HepG2 (cell line): ENCODE measurements at regions not wholly inside any gene's neighbourhood (a gene's known extent, or its start where the extent isn't known, plus 50 kb on each side); places are given as distances from the start of the nearest gene placed in this dataset.

Experiments
- ATAC-seq: fragments of 200-7000 bp; cut with Tn5 transposase; 3 replicates; pipeline ENCODE4 v1.9.1; 2020; ENCODE audit warnings: mild to moderate bottlenecking, moderate library complexity
- BruUV-seq: library from RNA; stranded (reverse); fragments of 400-500 nt; replicated peaks from 2 replicates; lab custom pipeline; 2021; lab: Mats Ljungman, UMichigan
- CTCF ChIA-PET: fragments of 300-600 bp; formaldehyde crosslinking; extraction: SDS; loops from one replicate; lab custom pipeline; 2021; ENCODE audit warnings: low total read pairs, inconsistent platforms, low intra/inter-chr PET ratio; lab: Yijun Ruan, JAX
- POLR2A ChIA-PET: fragments of 350-600 bp; sonication (Branson Sonifier 250); formaldehyde crosslinking; loops from one replicate; lab custom pipeline; 2020; ENCODE audit warnings: antibody characterized with exemption, inconsistent platforms; lab: Yijun Ruan, JAX
- DNase-seq: peaks from one replicate; pipeline ENCODE4 v3.0.0-alpha.2; 2015; ENCODE audit warnings: low spot score
- FAIRE-seq: peaks from 3 replicates; lab custom pipeline; 2011; peaks lifted over from hg19 to GRCh38; lab: Jason Lieb, UNC
- H2AFZ ChIP-seq: one replicate; pipeline ENCODE4 v1.6.1; 2011; ENCODE audit warnings: low read length, inconsistent platforms
- H3K27ac ChIP-seq: fragments of 300-600 bp; 3 replicates; pipeline ENCODE4 v1.8.0; 2011; ENCODE audit warnings: mixed run types, mild to moderate bottlenecking, mixed read lengths, low read length, inconsistent platforms; ENCODE audit not compliant: insufficient read depth; ENCODE audit errors: extremely low read length
- H3K27me3 ChIP-seq, 2 experiments: fragments of 200-600 bp in 1 of 2; 2 replicates in 1 of 2; 3 replicates in 1 of 2; pipeline versions ENCODE4 v1.6.0 to v1.8.0; 2011; ENCODE audit warnings: low read length in 2 of 2, mild to moderate bottlenecking in 2 of 2, moderate library complexity in 2 of 2, inconsistent platforms in 1 of 2; ENCODE audit not compliant: insufficient read depth in 2 of 2, control insufficient read depth in 1 of 2
- H3K36me3 ChIP-seq, 2 experiments: fragments of 200-600 bp in 1 of 2; replicated peaks in 1 of 2; 2 replicates in 1 of 2; 3 replicates in 1 of 2; pipeline versions ENCODE4 v1.5.1 to v1.8.0; 2011; ENCODE audit warnings: low read length in 2 of 2, inconsistent platforms in 1 of 2; ENCODE audit not compliant: insufficient read depth in 2 of 2, control insufficient read depth in 1 of 2
- H3K4me1 ChIP-seq: 2 replicates; pipeline ENCODE4 v1.5.1; 2012; ENCODE audit warnings: low read length, inconsistent platforms; ENCODE audit not compliant: insufficient read depth
- H3K4me2 ChIP-seq: 2 replicates; pipeline ENCODE4 v1.6.0; 2011; ENCODE audit warnings: low read depth, low read length, inconsistent platforms
- H3K4me3 ChIP-seq, 3 experiments: fragments of 200-600 bp in 1 of 3; sonication (generic), shearing (Covaris generic) in 1 of 3; replicated peaks in 1 of 3; 2 replicates each; pipeline ENCODE4 v1.5.1; 2011 to 2016; ENCODE audit warnings: low read length in 3 of 3, inconsistent platforms in 2 of 3, low read depth in 2 of 3, mild to moderate bottlenecking in 2 of 3, control low read depth in 1 of 3, mixed read lengths in 1 of 3; ENCODE audit not compliant: insufficient read depth in 1 of 3
- H3K79me2 ChIP-seq: one replicate; pipeline ENCODE4 v1.6.1; 2011; ENCODE audit warnings: low read length, inconsistent platforms; ENCODE audit not compliant: insufficient read depth
- H3K9ac ChIP-seq: 2 replicates; pipeline ENCODE4 v1.6.0; 2011; ENCODE audit warnings: mild to moderate bottlenecking, low read depth, low read length, inconsistent platforms; ENCODE audit not compliant: insufficient read depth
- H3K9me3 ChIP-seq: 2 replicates; pipeline ENCODE4 v1.5.1; 2012; ENCODE audit warnings: mild to moderate bottlenecking, low read length
- H4K20me1 ChIP-seq: 2 replicates; pipeline ENCODE4 v1.6.0; 2011; ENCODE audit warnings: inconsistent platforms, mild to moderate bottlenecking, low read length, moderate library complexity; ENCODE audit not compliant: insufficient read depth
- ARNT2 ChIP-seq: sonication (generic); formaldehyde crosslinking; IDR thresholded peaks from 2 replicates; pipeline ENCODE4 v1.8.0; 2022; ENCODE audit warnings: mild to moderate bottlenecking, low read depth, missing genetic modification reagents, moderate library complexity
- ASH2L ChIP-seq: fragments of 300-600, 200-600 bp; sonication (generic); IDR thresholded peaks from 2 replicates; pipeline ENCODE4 v1.7.0; 2017; ENCODE audit warnings: low read depth, mild to moderate bottlenecking, moderate library complexity, mixed read lengths, low read length; ENCODE audit not compliant: insufficient read length
- FOXP1 ChIP-seq, 2 experiments: fragments of 450-650 bp in 1 of 2; IDR thresholded peaks; 2 replicates each; pipeline ENCODE4 v1.6.1; 2017 to 2018; ENCODE audit warnings: antibody characterized with exemption in 1 of 2
- PAX8 ChIP-seq: sonication (generic); formaldehyde crosslinking; IDR thresholded peaks from 2 replicates; pipeline ENCODE4 v1.8.0; 2022; ENCODE audit warnings: mild to moderate bottlenecking, missing genetic modification reagents, borderline replicate concordance
- ZFY ChIP-seq: sonication (generic); formaldehyde crosslinking; IDR thresholded peaks from 2 replicates; pipeline ENCODE4 v1.4.0; 2020; ENCODE audit warnings: missing genetic modification reagents
- WGBS: methylation state at CpG from one replicate; pipeline ENCODE4 v1.1.6; 2017; ENCODE audit warnings: low lambda C conversion rate; 5-methylcytosine and 5-hydroxymethylcytosine counted together
- in situ Hi-C: cut with HindIII; loops from 2 replicates; pipeline ENCODE4 v1.10.0; 2017; ENCODE audit warnings: low pct_unique_long_range_greater_than_20kb; ENCODE audit not compliant: extremely low pct_ligation_motif_present
- intact Hi-C: fragments of 100-400 bp; cut with micrococcal nuclease; formaldehyde crosslinking; loops from one replicate; pipeline ENCODE4 v1.10.0; 2022; ENCODE audit not compliant: unreplicated experiment
- TF ChIP-seq, protein P1 (sequence below): sonication (generic); formaldehyde crosslinking; IDR thresholded peaks from 2 replicates; pipeline ENCODE4 v1.4.0; 2020; ENCODE audit warnings: mild to moderate bottlenecking, missing genetic modification reagents
- TF ChIP-seq, protein P2 (sequence below): sonication (generic); formaldehyde crosslinking; IDR thresholded peaks from 2 replicates; pipeline ENCODE4 v1.4.0; 2020; ENCODE audit warnings: mild to moderate bottlenecking, missing genetic modification reagents
- TF ChIP-seq, protein P3 (sequence below): sonication (generic); formaldehyde crosslinking; IDR thresholded peaks from 2 replicates; pipeline ENCODE4 v1.8.0; 2022; ENCODE audit warnings: missing genetic modification reagents, mild to moderate bottlenecking, inconsistent platforms, borderline replicate concordance

DNA sequence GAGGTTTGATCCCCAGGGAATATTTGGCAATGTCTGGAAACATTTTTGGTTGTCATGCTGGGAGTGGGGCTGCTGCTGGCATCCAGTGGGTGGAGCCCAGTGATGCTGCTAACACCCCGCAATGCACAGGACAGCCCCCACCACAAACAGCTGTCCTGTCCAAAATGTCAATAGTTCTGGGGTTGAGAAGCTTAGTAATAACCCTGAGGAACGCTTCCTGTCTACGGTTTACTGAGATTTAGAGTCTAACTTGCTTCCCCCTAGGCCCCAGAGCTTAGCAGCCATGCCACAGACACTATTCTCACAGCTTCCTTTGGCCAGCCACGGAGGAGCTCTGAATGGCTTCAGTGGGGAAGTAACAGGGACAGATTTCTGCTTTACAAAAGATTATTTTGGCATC lies 66.5 kb downstream of the MSX2 start:
- Histone ChIP-seq H4K20me1 (no peaks in the 10 kb centered on the region), H3K9ac (no peak overlapping the region), H3K4me1 (no peaks in the 10 kb centered on the region), H2AFZ (no peak overlapping the region), H3K27me3 (peaks cover 1 to 18% of the 10 kb centered on the region in 2 experiments; a peak in 3 of 5 replicates), H3K36me3 (no peaks in the 10 kb centered on the region)
- CTCF ChIA-PET, result interaction anchor here (1.4 kb wide), 1 partner anchor 372 kb away, joined by 4 read pairs; no protein-coding TSS in a partner anchor
- FAIRE-seq (no peak), ATAC-seq (no peak), DNase-seq (no peak)
- WGBS, result 11% methylated on average over 4 of the region's 4 CpGs
- intact Hi-C loops, result no loop called here
- BruUV-seq, result no TSS peak
- no peak for TF ChIP-seq PAX8 (CRISPR knock-in tag)
- no peak for TF ChIP-seq ARNT2 (CRISPR knock-in tag)
- no peak for TF ChIP-seq ASH2L
- TF ChIP-seq, protein P1, sequence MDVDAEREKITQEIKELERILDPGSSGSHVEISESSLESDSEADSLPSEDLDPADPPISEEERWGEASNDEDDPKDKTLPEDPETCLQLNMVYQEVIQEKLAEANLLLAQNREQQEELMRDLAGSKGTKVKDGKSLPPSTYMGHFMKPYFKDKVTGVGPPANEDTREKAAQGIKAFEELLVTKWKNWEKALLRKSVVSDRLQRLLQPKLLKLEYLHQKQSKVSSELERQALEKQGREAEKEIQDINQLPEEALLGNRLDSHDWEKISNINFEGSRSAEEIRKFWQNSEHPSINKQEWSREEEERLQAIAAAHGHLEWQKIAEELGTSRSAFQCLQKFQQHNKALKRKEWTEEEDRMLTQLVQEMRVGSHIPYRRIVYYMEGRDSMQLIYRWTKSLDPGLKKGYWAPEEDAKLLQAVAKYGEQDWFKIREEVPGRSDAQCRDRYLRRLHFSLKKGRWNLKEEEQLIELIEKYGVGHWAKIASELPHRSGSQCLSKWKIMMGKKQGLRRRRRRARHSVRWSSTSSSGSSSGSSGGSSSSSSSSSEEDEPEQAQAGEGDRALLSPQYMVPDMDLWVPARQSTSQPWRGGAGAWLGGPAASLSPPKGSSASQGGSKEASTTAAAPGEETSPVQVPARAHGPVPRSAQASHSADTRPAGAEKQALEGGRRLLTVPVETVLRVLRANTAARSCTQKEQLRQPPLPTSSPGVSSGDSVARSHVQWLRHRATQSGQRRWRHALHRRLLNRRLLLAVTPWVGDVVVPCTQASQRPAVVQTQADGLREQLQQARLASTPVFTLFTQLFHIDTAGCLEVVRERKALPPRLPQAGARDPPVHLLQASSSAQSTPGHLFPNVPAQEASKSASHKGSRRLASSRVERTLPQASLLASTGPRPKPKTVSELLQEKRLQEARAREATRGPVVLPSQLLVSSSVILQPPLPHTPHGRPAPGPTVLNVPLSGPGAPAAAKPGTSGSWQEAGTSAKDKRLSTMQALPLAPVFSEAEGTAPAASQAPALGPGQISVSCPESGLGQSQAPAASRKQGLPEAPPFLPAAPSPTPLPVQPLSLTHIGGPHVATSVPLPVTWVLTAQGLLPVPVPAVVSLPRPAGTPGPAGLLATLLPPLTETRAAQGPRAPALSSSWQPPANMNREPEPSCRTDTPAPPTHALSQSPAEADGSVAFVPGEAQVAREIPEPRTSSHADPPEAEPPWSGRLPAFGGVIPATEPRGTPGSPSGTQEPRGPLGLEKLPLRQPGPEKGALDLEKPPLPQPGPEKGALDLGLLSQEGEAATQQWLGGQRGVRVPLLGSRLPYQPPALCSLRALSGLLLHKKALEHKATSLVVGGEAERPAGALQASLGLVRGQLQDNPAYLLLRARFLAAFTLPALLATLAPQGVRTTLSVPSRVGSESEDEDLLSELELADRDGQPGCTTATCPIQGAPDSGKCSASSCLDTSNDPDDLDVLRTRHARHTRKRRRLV (CRISPR knock-in tag), result no peak
- TF ChIP-seq, protein P2, sequence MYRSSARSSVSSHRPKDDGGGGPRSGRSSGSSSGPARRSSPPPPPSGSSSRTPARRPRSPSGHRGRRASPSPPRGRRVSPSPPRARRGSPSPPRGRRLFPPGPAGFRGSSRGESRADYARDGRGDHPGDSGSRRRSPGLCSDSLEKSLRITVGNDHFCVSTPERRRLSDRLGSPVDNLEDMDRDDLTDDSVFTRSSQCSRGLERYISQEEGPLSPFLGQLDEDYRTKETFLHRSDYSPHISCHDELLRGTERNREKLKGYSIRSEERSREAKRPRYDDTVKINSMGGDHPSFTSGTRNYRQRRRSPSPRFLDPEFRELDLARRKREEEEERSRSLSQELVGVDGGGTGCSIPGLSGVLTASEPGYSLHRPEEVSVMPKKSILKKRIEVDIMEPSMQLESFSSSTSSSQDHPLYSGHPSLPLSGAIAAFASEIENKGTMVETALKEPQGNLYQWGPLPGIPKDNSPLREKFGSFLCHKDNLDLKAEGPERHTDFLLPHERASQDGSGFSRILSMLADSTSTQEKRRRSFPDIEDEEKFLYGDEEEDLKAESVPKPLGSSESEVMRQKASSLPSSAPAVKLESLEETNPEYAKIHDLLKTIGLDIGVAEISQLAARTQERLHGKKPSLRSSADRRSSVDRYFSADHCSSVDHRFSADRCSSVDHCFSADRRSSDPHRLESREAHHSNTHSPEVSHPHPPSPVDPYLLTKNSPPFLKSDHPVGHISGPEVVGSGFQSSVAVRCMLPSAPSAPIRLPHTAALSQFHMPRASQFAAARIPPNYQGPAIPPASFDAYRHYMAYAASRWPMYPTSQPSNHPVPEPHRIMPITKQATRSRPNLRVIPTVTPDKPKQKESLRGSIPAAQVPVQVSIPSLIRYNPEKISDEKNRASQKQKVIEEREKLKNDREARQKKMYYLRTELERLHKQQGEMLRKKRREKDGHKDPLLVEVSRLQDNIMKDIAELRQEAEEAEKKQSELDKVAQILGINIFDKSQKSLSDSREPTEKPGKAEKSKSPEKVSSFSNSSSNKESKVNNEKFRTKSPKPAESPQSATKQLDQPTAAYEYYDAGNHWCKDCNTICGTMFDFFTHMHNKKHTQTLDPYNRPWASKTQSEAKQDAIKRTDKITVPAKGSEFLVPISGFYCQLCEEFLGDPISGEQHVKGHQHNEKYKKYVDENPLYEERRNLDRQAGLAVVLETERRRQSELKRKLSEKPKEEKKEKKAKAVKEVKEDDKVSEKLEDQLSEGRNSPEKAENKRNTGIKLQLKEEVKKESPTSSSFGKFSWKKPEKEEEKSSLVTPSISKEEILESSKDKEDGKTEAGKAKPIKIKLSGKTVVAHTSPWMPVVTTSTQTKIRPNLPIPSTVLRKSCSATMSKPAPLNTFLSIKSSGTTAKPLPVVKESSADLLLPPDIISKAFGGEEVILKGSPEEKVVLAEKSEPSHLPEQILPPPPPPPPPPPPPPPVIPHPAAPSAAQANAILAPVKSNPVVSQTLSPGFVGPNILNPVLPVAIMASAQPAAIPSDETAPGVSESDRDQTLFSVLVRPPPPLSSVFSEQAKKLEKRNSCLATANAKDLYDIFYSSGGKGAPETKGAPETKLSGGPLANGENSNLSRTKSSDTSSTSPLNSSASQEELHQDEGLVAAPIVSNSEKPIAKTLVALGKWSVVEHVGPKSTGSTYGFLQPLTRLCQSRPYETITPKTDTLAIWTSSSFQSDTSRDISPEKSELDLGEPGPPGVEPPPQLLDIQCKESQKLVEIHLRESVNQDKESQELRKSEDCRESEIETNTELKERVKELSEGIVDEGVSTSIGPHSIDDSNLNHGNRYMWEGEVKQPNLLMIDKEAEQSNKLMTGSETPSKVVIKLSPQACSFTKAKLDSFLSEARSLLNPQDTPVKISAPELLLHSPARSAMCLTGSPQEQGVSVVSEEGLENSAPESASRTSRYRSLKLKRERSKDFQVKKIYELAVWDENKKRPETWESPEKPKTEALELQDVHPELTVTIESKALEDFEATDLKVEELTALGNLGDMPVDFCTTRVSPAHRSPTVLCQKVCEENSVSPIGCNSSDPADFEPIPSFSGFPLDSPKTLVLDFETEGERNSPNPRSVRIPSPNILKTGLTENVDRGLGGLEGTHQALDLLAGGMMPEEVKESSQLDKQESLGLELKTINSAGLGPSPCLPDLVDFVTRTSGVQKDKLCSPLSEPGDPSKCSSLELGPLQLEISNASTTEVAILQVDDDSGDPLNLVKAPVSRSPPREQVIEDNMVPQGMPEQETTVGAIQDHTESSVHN (CRISPR knock-in tag), result no peak
- no peak for TF ChIP-seq FOXP1 (IDR thresholded peaks at IDR 0.05)
- no peak for TF ChIP-seq FOXP1 (CRISPR knock-in tag; IDR thresholded peaks at IDR 0.05)
- no peak for TF ChIP-seq ZFY (CRISPR knock-in tag)
- TF ChIP-seq, protein P3, sequence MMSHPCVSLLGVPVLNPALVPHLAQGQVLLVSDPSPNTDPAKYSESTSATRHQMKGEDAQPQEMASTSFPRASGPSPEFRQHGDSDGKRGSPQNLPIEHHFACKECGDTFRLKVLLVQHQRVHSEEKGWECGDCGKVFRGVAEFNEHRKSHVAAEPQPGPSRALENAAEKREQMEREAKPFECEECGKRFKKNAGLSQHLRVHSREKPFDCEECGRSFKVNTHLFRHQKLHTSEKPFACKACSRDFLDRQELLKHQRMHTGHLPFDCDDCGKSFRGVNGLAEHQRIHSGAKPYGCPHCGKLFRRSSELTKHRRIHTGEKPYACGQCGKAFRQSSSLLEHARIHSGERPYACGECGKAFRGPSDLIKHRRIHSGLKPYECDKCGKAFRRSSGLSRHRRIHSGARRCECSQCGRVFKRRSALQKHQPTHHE, result no peak
- TF ChIP-seq, all 625 proteins: peak for 0
- Histone ChIP-seq H3K79me2 (no peaks in the 10 kb centered on the region), H3K27ac (no peak overlapping the region), H3K4me3 (no peak overlapping the region), H3K9me3 (no peaks in the 10 kb centered on the region), H3K4me2 (no peak overlapping the region)
- in situ Hi-C loops, result no loop called here
- POLR2A ChIA-PET, result no interaction called here
